CD14-positive monocyte (primary cell): ENCODE measurements at regions not wholly inside any gene's neighbourhood (a gene's known extent, or its start where the extent isn't known, plus 50 kb on each side); places are given as distances from the start of the nearest gene placed in this dataset.

Experiments used
- DNase-seq, 3 donors: peaks; one replicate each; pipeline ENCODE4 v3.0.0-alpha.2; 2011 to 2022
- H2AFZ ChIP-seq: 2 replicates; pipeline ENCODE4 v1.6.0; 2012; ENCODE audit warnings: mild to moderate bottlenecking, low read depth, low read length, inconsistent platforms; ENCODE audit not compliant: insufficient read depth, poor library complexity, severe bottlenecking
- H3K27ac ChIP-seq, 2 donors: 1 replicate in 1 of 2; 2 replicates in 1 of 2; pipeline ENCODE4 v1.5.1; 2012 to 2013; ENCODE audit warnings: low read length in 2 of 2, control low read depth in 1 of 2, inconsistent platforms in 1 of 2, low read depth in 1 of 2, mild to moderate bottlenecking in 1 of 2
- H3K27me3 ChIP-seq, 2 donors: one replicate each; pipeline versions ENCODE4 v1.6.0 to v1.6.1; 2011 to 2013; ENCODE audit warnings: low read length in 2 of 2; ENCODE audit not compliant: control insufficient read depth in 2 of 2, insufficient read depth in 2 of 2
- H3K36me3 ChIP-seq, 2 donors: replicated peaks in 1 of 2; 1 replicate in 1 of 2; 2 replicates in 1 of 2; pipeline versions ENCODE4 v1.5.1 to v1.6.1; 2012 to 2013; ENCODE audit warnings: low read length in 2 of 2, control low read depth in 1 of 2, inconsistent platforms in 1 of 2, mild to moderate bottlenecking in 1 of 2; ENCODE audit not compliant: insufficient read depth in 2 of 2, control insufficient read depth in 1 of 2
- H3K4me1 ChIP-seq, 2 donors: 1 replicate in 1 of 2; 2 replicates in 1 of 2; pipeline versions ENCODE4 v1.5.1 to v1.6.1; 2012 to 2013; ENCODE audit warnings: low read length in 2 of 2, control low read depth in 1 of 2, inconsistent platforms in 1 of 2, mild to moderate bottlenecking in 1 of 2, moderate library complexity in 1 of 2; ENCODE audit not compliant: insufficient read depth in 2 of 2, control insufficient read depth in 1 of 2
- H3K4me2 ChIP-seq: replicated peaks from 2 replicates; pipeline ENCODE3; 2012; ENCODE audit warnings: low read length, moderate library complexity, mild to moderate bottlenecking; ENCODE audit not compliant: poor library complexity, severe bottlenecking; ENCODE audit errors: extremely low read depth
- H3K4me3 ChIP-seq, 3 experiments: fragments of 200-600 bp in 1 of 3; sonication (generic) in 1 of 3; replicated peaks in 1 of 3; 1 replicate in 2 of 3; 2 replicates in 1 of 3; pipeline ENCODE4 v1.5.1; 2011 to 2013; ENCODE audit warnings: low read length in 3 of 3, mild to moderate bottlenecking in 3 of 3, control low read depth in 2 of 3, low read depth in 2 of 3, inconsistent platforms in 1 of 3, moderate library complexity in 1 of 3
- H3K79me2 ChIP-seq: 2 replicates; pipeline ENCODE4 v1.6.0; 2012; ENCODE audit warnings: mild to moderate bottlenecking, control low read depth, inconsistent platforms, low read length, moderate library complexity; ENCODE audit not compliant: insufficient read depth
- H3K9ac ChIP-seq: 2 replicates; pipeline ENCODE4 v1.6.0; 2017; ENCODE audit warnings: low read length, mild to moderate bottlenecking; ENCODE audit not compliant: insufficient read depth, poor library complexity, severe bottlenecking
- H3K9me3 ChIP-seq, 2 donors: replicated peaks in 1 of 2; 1 replicate in 1 of 2; 2 replicates in 1 of 2; pipeline versions ENCODE4 v1.5.1 to v1.6.1; 2012 to 2013; ENCODE audit warnings: low read length in 2 of 2, control low read depth in 1 of 2; ENCODE audit not compliant: control insufficient read depth in 1 of 2, insufficient read depth in 1 of 2
- H4K20me1 ChIP-seq: 2 replicates; pipeline ENCODE4 v1.6.0; 2012; ENCODE audit warnings: mild to moderate bottlenecking, low read length, control low read depth, moderate library complexity; ENCODE audit not compliant: insufficient read depth
- H3K27ac Mint-ChIP-seq, 7 donors: one replicate each; pipeline ENCODE4 v1.8.0; 2020; ENCODE audit warnings: mild to moderate bottlenecking in 7 of 7, mixed read lengths in 7 of 7, moderate library complexity in 6 of 7, inconsistent platforms in 2 of 7
- H3K27me3 Mint-ChIP-seq, 3 donors: one replicate each; pipeline ENCODE4 v1.8.0; 2021 to 2022; ENCODE audit warnings: low read depth in 3 of 3, mild to moderate bottlenecking in 3 of 3, mixed read lengths in 3 of 3, moderate library complexity in 3 of 3, inconsistent platforms in 1 of 3
- H3K36me3 Mint-ChIP-seq, 2 donors: one replicate each; pipeline ENCODE4 v1.8.0; 2020; ENCODE audit warnings: mixed read lengths in 2 of 2, inconsistent platforms in 1 of 2, mild to moderate bottlenecking in 1 of 2
- H3K4me1 Mint-ChIP-seq: one replicate; pipeline ENCODE4 v1.8.0; 2020; ENCODE audit warnings: mild to moderate bottlenecking, mixed read lengths
- H3K4me3 Mint-ChIP-seq, 2 donors: one replicate each; pipeline ENCODE4 v1.8.0; 2020; ENCODE audit warnings: mild to moderate bottlenecking in 2 of 2, mixed read lengths in 2 of 2, moderate library complexity in 1 of 2
- H3K9me3 Mint-ChIP-seq, 7 donors: one replicate each; pipeline ENCODE4 v1.8.0; 2020 to 2022; ENCODE audit warnings: mixed read lengths in 7 of 7, mild to moderate bottlenecking in 6 of 7, moderate library complexity in 6 of 7, inconsistent platforms in 2 of 7
- CTCF ChIP-seq: fragments of 200-600 bp; IDR thresholded peaks from one replicate; pipeline ENCODE4 v1.8.0; 2022; ENCODE audit warnings: antibody characterized with exemption, mild to moderate bottlenecking
- WGBS: methylation state at CpG from one replicate; pipeline ENCODE4 v1.1.5; 2013; ENCODE audit warnings: missing lambda C conversion rate; ENCODE audit not compliant: insufficient coverage; 5-methylcytosine and 5-hydroxymethylcytosine counted together
- intact Hi-C, 2 donors: fragments of 100-400 bp; cut with micrococcal nuclease; formaldehyde crosslinking; loops; one replicate each; pipeline versions ENCODE4 v1.15.0 to v1.15.1; 2023

DNA sequence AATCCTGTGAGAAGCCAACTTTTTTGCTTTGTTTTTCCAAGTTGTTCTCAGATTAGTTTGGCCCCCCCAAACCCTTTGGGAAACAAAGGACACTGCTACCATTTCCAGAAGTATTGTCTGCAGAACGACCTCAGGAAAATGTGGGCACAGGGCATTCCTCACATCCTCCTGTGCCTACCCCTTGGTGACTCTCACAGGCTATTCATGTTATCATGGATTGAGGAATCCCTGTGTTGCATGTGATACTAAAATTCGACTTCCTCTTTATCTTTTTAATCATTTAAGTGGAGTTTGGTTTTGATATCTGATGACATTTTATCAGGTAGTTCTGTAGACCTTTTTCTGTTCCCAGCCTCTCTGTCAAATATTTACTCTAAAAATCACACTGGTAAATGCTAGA is 184.5 kb downstream of the FASLG start:
- Mint-ChIP-seq H3K4me1 (no peaks in the 10 kb centered on the region), H3K27ac (no peak overlapping the region), H3K27me3 (peaks cover 0 to 1% (median 0%) of the 10 kb centered on the region in 3 donors), H3K9me3 (peaks cover 0 to 3% (median 0%) of the 10 kb centered on the region in 7 donors), H3K36me3 (no peaks in the 10 kb centered on the region), H3K4me3 (no peak overlapping the region)
- intact Hi-C loops: no loop called here
- no peak for TF ChIP-seq CTCF
- Histone ChIP-seq H3K4me1 (no peaks in the 10 kb centered on the region), H3K27me3 (no peaks in the 10 kb centered on the region), H3K9ac (no peak overlapping the region), H4K20me1 (no peaks in the 10 kb centered on the region), H3K4me3 (no peak overlapping the region), H2AFZ (no peak overlapping the region), H3K36me3 (no peaks in the 10 kb centered on the region), H3K4me2 (no peak overlapping the region), H3K27ac (no peak overlapping the region), H3K79me2 (no peaks in the 10 kb centered on the region), H3K9me3 (no peaks in the 10 kb centered on the region)
- WGBS: no CpG with 5 or more reads among the region's 2 CpGs
- no peak for DNase-seq

- no peaks in the 10 kb centered on the region for H3K27me3 ChIP-seq
- H3K27me3 Mint-ChIP-seq: peaks cover 0 to 1% (median 0%) of the 10 kb centered on the region in 3 donors
- H3K9ac ChIP-seq: no peak overlapping the region
- TF ChIP-seq CTCF: no peak
- no peak overlapping the region for H3K27ac Mint-ChIP-seq
- H3K9me3 Mint-ChIP-seq: peaks cover 0 to 3% (median 0%) of the 10 kb centered on the region in 7 donors
- H3K9me3 ChIP-seq: no peaks in the 10 kb centered on the region
- no peak for DNase-seq
- WGBS: 90% methylated on average over 2 of the region's 2 CpGs
- H4K20me1 ChIP-seq: no peaks in the 10 kb centered on the region
- H3K4me3 Mint-ChIP-seq: no peak overlapping the region
- no peaks in the 10 kb centered on the region for H3K4me1 Mint-ChIP-seq
- intact Hi-C loops: no loop called here
- no peak overlapping the region for H3K4me2 ChIP-seq
- H3K36me3 ChIP-seq: no peaks in the 10 kb centered on the region
- no peak overlapping the region for H3K4me3 ChIP-seq
- H3K36me3 Mint-ChIP-seq: no peaks in the 10 kb centered on the region
- no peak overlapping the region for H3K27ac ChIP-seq
- H2AFZ ChIP-seq: no peak overlapping the region
- no peaks in the 10 kb centered on the region for H3K79me2 ChIP-seq
- H3K4me1 ChIP-seq: no peaks in the 10 kb centered on the region
These were observed 186.5 kb downstream of the FASLG start for GRCh38 chr1:172845371-172845770.
